Keratinocyte (primary cell): ENCODE measurements at regions not wholly inside any gene's neighbourhood (a gene's known extent, or its start where the extent isn't known, plus 50 kb on each side); places are given as distances from the start of the nearest gene placed in this dataset.

Experiments used
- DNase-seq: peaks from one replicate; pipeline ENCODE4 v3.0.0-alpha.2; 2011; ENCODE audit warnings: low read depth, missing footprints, low spot score
- FAIRE-seq: peaks from 2 replicates; lab custom pipeline; 2011; peaks lifted over from hg19 to GRCh38; lab: Jason Lieb, UNC
- H2AFZ ChIP-seq: 2 replicates; pipeline ENCODE4 v1.6.0; 2012; ENCODE audit warnings: low read length, control low read depth, inconsistent platforms; ENCODE audit not compliant: control insufficient read depth
- H3K27ac ChIP-seq: 2 replicates; pipeline ENCODE4 v1.5.1; 2011; ENCODE audit warnings: low read length; ENCODE audit not compliant: control insufficient read depth, insufficient read depth
- H3K27me3 ChIP-seq: 3 replicates; pipeline ENCODE4 v1.6.0; 2011; ENCODE audit warnings: low read length; ENCODE audit not compliant: control insufficient read depth, insufficient read depth; ENCODE audit errors: extremely low read depth
- H3K36me3 ChIP-seq, 2 experiments: 2 replicates in 1 of 2; 3 replicates in 1 of 2; pipeline ENCODE4 v1.5.1; 2011; ENCODE audit warnings: low read length in 2 of 2, mild to moderate bottlenecking in 1 of 2; ENCODE audit not compliant: control insufficient read depth in 2 of 2, insufficient read depth in 2 of 2; ENCODE audit errors: extremely low read depth in 1 of 2
- H3K4me1 ChIP-seq: 3 replicates; pipeline ENCODE4 v1.5.1; 2011; ENCODE audit warnings: low read length; ENCODE audit not compliant: control insufficient read depth, insufficient read depth; ENCODE audit errors: extremely low read depth
- H3K4me2 ChIP-seq: 3 replicates; pipeline ENCODE4 v1.6.0; 2011; ENCODE audit warnings: low read depth, low read length; ENCODE audit not compliant: control insufficient read depth, insufficient read depth; ENCODE audit errors: extremely low read depth
- H3K4me3 ChIP-seq, 3 experiments: fragments of 200-600 bp in 1 of 3; sonication (generic) in 1 of 3; 2 replicates in 2 of 3; 3 replicates in 1 of 3; pipeline ENCODE4 v1.5.1; 2011 to 2016; ENCODE audit warnings: low read length in 3 of 3, mild to moderate bottlenecking in 3 of 3, control low read depth in 2 of 3, inconsistent platforms in 1 of 3, low read depth in 1 of 3, mixed read lengths in 1 of 3, mixed run types in 1 of 3, moderate library complexity in 1 of 3; ENCODE audit not compliant: control insufficient read depth in 2 of 3, insufficient read depth in 2 of 3; ENCODE audit errors: extremely low read depth in 1 of 3
- H3K79me2 ChIP-seq: 2 replicates; pipeline ENCODE4 v1.6.0; 2012; ENCODE audit warnings: low read length; ENCODE audit not compliant: control insufficient read depth, insufficient read depth
- H3K9ac ChIP-seq: 3 replicates; pipeline ENCODE4 v1.6.0; 2011; ENCODE audit warnings: low read length; ENCODE audit not compliant: control insufficient read depth, insufficient read depth; ENCODE audit errors: extremely low read depth
- H3K9me1 ChIP-seq: 3 replicates; pipeline ENCODE4 v1.6.0; 2011; ENCODE audit warnings: low read length; ENCODE audit not compliant: control insufficient read depth, insufficient read depth; ENCODE audit errors: extremely low read depth
- H3K9me3 ChIP-seq: 2 replicates; pipeline ENCODE4 v1.5.1; 2012; ENCODE audit warnings: low read depth, low read length; ENCODE audit not compliant: control insufficient read depth
- H4K20me1 ChIP-seq: 3 replicates; pipeline ENCODE4 v1.6.0; 2011; ENCODE audit warnings: low read length; ENCODE audit not compliant: control insufficient read depth, insufficient read depth; ENCODE audit errors: extremely low read depth
- EZH2 ChIP-seq: IDR thresholded peaks from one replicate; pipeline ENCODE4 v1.6.1; 2012; ENCODE audit warnings: inconsistent platforms, mild to moderate bottlenecking, low read length, moderate library complexity
- dilution Hi-C: fragments of 300-500 bp; cut with MboI; formaldehyde crosslinking; loops from one replicate; pipeline ENCODE4 v1.7.0; 2020; ENCODE audit warnings: low sequenced_read_pairs; ENCODE audit not compliant: extremely low pct_ligation_motif_present
- TF ChIP-seq, protein P1 (sequence below), 3 experiments: IDR thresholded peaks in 1 of 3; conservative IDR thresholded peaks in 1 of 3; optimal IDR thresholded peaks in 1 of 3; 2 replicates in 2 of 3; 3 replicates in 1 of 3; pipeline versions ENCODE3 to v1.5.1; 2011; ENCODE audit warnings: low read length in 3 of 3, mild to moderate bottlenecking in 3 of 3, moderate library complexity in 2 of 3, control low read depth in 1 of 3, inconsistent platforms in 1 of 3; ENCODE audit not compliant: insufficient read depth in 2 of 3; ENCODE audit errors: extremely low read depth in 1 of 3

DNA sequence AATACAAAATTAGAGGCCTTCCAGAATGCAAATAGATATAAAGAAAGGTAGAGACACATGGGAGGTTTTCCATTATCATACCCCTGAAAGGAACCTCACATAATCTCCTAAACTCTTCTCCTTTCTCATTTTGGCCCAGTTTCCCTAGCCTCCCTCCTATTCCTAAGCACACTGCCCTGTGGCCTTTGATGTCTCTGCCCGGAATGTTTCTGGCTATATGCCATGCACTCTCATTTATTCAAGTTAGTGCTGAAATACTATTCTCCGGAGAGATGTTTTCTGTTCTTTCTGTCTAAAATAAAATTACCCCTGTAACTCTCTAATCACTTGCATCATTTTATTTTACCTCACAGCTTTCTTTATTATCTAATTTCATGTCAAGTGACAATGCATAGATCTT lies 1287.7 kb downstream of the SLITRK5 start:
- H3K27me3 ChIP-seq = no peaks in the 10 kb centered on the region
- FAIRE-seq (no peak), DNase-seq (no peak)
- H3K79me2 ChIP-seq = no peaks in the 10 kb centered on the region
- no peaks in the 10 kb centered on the region for H4K20me1 ChIP-seq
- dilution Hi-C loops = no loop called here
- no peaks in the 10 kb centered on the region for H3K9me1 ChIP-seq
- no peaks in the 10 kb centered on the region for H3K4me1 ChIP-seq
- no peak overlapping the region for H3K27ac ChIP-seq
- H3K4me3 ChIP-seq = no peak overlapping the region
- H3K4me2 ChIP-seq = no peak overlapping the region
- H2AFZ ChIP-seq = no peak overlapping the region
- no peak overlapping the region for H3K9ac ChIP-seq
- TF ChIP-seq, protein P1, sequence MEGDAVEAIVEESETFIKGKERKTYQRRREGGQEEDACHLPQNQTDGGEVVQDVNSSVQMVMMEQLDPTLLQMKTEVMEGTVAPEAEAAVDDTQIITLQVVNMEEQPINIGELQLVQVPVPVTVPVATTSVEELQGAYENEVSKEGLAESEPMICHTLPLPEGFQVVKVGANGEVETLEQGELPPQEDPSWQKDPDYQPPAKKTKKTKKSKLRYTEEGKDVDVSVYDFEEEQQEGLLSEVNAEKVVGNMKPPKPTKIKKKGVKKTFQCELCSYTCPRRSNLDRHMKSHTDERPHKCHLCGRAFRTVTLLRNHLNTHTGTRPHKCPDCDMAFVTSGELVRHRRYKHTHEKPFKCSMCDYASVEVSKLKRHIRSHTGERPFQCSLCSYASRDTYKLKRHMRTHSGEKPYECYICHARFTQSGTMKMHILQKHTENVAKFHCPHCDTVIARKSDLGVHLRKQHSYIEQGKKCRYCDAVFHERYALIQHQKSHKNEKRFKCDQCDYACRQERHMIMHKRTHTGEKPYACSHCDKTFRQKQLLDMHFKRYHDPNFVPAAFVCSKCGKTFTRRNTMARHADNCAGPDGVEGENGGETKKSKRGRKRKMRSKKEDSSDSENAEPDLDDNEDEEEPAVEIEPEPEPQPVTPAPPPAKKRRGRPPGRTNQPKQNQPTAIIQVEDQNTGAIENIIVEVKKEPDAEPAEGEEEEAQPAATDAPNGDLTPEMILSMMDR (optimal IDR thresholded peaks at IDR 0.05 in 1 of 3, IDR thresholded peaks at IDR 0.05 in 1 of 3, conservative IDR thresholded peaks at IDR 0.05 in 1 of 3; ENCODE audit: extremely low read depth in 1 of 3, insufficient read depth in 2 of 3, low read length in 3 of 3) = no peak
- no peak for TF ChIP-seq EZH2
- no peaks in the 10 kb centered on the region for H3K9me3 ChIP-seq
- no peaks in the 10 kb centered on the region for H3K36me3 ChIP-seq

DNA sequence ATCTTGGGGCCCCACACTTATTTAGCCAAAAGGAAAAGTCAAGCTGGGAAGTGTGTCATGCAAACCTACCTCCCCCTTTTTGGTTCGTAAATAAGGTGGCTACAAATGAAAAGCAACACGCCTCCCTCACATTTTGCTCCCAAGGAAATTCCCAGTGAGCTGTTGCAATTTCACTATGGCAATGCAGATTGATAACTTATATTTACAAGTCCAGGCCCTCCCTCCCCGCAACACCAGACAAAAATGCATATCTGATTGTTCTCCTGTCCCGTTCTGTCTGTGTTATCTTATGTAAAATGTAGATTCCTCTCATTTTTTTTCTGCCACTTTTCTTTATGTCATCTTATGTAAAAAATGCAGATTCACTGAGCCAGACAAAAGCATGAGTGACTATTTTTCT lies 1305.3 kb downstream of the SLITRK5 start:
- Histone ChIP-seq H2AFZ (no peak overlapping the region), H3K36me3 (no peaks in the 10 kb centered on the region), H3K9ac (no peak overlapping the region), H3K27me3 (no peaks in the 10 kb centered on the region), H4K20me1 (no peaks in the 10 kb centered on the region), H3K4me2 (no peak overlapping the region), H3K4me1 (no peaks in the 10 kb centered on the region), H3K9me3 (no peaks in the 10 kb centered on the region), H3K9me1 (no peaks in the 10 kb centered on the region), H3K4me3 (no peak overlapping the region), H3K27ac (no peak overlapping the region), H3K79me2 (no peaks in the 10 kb centered on the region)
- TF ChIP-seq EZH2 = no peak
- DNase-seq (no peak), FAIRE-seq (no peak)
- dilution Hi-C loops = no loop called here

DNA sequence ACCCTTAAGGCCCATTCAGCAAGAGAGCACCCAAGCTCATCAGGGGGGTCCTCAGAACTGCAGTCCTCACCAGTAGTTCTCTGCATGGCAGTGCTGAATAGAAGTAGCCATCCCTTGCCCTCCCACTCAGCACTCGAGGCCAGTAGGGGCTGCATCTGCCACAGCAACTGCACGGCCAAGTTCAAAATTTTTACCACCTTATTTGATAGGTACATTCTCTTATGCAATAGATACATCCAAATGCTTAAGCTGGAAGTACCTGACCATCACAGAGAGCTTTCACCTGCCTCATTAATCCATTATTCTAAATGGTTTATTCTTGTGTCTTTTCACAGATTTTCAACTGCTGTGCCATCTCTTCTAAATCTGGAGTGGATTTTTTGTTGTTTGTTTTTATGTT lies 1307.4 kb downstream of the SLITRK5 start:
- Histone ChIP-seq H3K4me3 (no peak overlapping the region), H3K4me1 (no peaks in the 10 kb centered on the region), H3K9me3 (no peaks in the 10 kb centered on the region), H3K9ac (no peak overlapping the region), H2AFZ (no peak overlapping the region), H3K36me3 (no peaks in the 10 kb centered on the region), H3K4me2 (no peak overlapping the region), H3K79me2 (no peaks in the 10 kb centered on the region), H3K27ac (no peak overlapping the region), H4K20me1 (no peaks in the 10 kb centered on the region), H3K9me1 (no peaks in the 10 kb centered on the region), H3K27me3 (no peaks in the 10 kb centered on the region)
- TF ChIP-seq EZH2 = no peak
- TF ChIP-seq, protein P1 (optimal IDR thresholded peaks at IDR 0.05 in 1 of 3, IDR thresholded peaks at IDR 0.05 in 1 of 3, conservative IDR thresholded peaks at IDR 0.05 in 1 of 3; ENCODE audit: extremely low read depth in 1 of 3, insufficient read depth in 2 of 3, low read length in 3 of 3) = no peak
- dilution Hi-C loops = no loop called here
- FAIRE-seq (no peak), DNase-seq (no peak)
